Upper lobe of left lung (tissue), 6 donors: ENCODE measurements at regions not wholly inside any gene's neighbourhood (a gene's known extent, or its start where the extent isn't known, plus 50 kb on each side); places are given as distances from the start of the nearest gene placed in this dataset.
"Not testable (repeated sequence)": the region's sequence is repeated elsewhere in the genome, so short reads cannot be mapped to it uniquely, and the experiment has no call there.

Experiments
- ATAC-seq, 2 donors: fragments of 200-7000 bp; cut with Tn5 transposase; one replicate each; pipeline ENCODE4 v1.9.1; 2022; ENCODE audit warnings: mild to moderate bottlenecking in 2 of 2, moderate library complexity in 2 of 2; ENCODE audit not compliant: low FRiP score in 2 of 2
- DNase-seq, 2 donors: peaks; one replicate each; pipeline ENCODE4 v3.0.0-alpha.2; 2019 to 2020
- H3K27ac ChIP-seq, 4 donors: fragments of 200-600 bp; sonication (generic); one replicate each; pipeline ENCODE4 v1.5.1; 2016 to 2019
- H3K27me3 ChIP-seq, 4 donors: fragments of 200-600 bp; sonication (generic); one replicate each; pipeline ENCODE4 v1.5.1; 2017 to 2019
- H3K36me3 ChIP-seq, 4 donors: fragments of 200-600 bp; sonication (generic); one replicate each; pipeline ENCODE4 v1.5.1; 2016 to 2019
- H3K4me1 ChIP-seq, 4 donors: fragments of 200-600 bp; sonication (generic); one replicate each; pipeline ENCODE4 v1.5.1; 2018 to 2019
- H3K4me3 ChIP-seq, 4 donors: fragments of 200-600 bp; sonication (generic); one replicate each; pipeline ENCODE4 v1.5.1; 2017 to 2019; ENCODE audit warnings: mild to moderate bottlenecking in 2 of 4, moderate library complexity in 1 of 4
- H3K9me3 ChIP-seq, 4 donors: fragments of 200-600 bp; sonication (generic); one replicate each; pipeline ENCODE4 v1.5.1; 2018 to 2019
- EP300 ChIP-seq, 4 donors: sonication (generic); formaldehyde crosslinking; IDR thresholded peaks; one replicate each; pipeline ENCODE4 v1.5.1; 2017; ENCODE audit warnings: antibody characterized with exemption in 4 of 4, control low read depth in 2 of 4
- POLR2A ChIP-seq, 4 donors: fragments of 450-650 bp; IDR thresholded peaks; one replicate each; pipeline ENCODE4 v1.5.1; 2016 to 2017; ENCODE audit warnings: antibody characterized with exemption in 4 of 4, mild to moderate bottlenecking in 2 of 4
- POLR2AphosphoS5 ChIP-seq, 2 donors: sonication (generic); formaldehyde crosslinking; IDR thresholded peaks; one replicate each; pipeline ENCODE4 v1.5.1; 2017; ENCODE audit warnings: antibody characterized with exemption in 2 of 2
- WGBS, 2 donors: methylation state at CpG; one replicate each; pipeline ENCODE4 v1.1.5; 2017 to 2018; 5-methylcytosine and 5-hydroxymethylcytosine counted together
- TF ChIP-seq, protein P1 (sequence below), 6 experiments: fragments of 450-650 bp in 4 of 6; fragments of 200-600 bp in 2 of 6; sonication (generic) in 2 of 6; IDR thresholded peaks; one replicate each; pipeline ENCODE4 v1.5.1; 2016 to 2019; ENCODE audit warnings: antibody characterized with exemption in 6 of 6
- donor health status: DM: no; HTN: no; CAD: no; lungs with moderate emphysema.
- donor health status: DM: no; HTN: yes; CAD: no; lungs with severe emphysema.

DNA sequence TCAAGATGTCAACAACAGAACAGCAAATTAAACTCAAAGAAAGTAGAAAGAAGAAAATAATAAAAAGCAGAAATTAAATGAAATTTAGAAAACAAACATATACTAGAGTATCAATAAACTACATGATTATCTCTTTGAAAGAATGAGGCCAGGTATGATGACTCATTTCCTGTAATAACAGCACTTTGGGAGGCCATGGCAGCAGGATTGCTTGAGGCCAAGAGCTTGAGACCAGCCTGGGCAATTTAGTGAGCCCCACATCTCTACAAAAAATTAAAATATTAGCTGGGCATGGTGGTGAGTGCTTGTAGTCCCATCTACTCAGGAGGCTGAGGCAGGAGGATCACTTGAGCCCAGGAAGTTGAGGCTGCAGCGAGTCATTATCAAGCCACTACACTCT is 232.5 kb downstream of the RAB11FIP4 start:
- TF ChIP-seq EP300 (IDR thresholded peaks at IDR 0.05) (no peak), POLR2A (IDR thresholded peaks at IDR 0.05) (no peak), POLR2AphosphoS5 (IDR thresholded peaks at IDR 0.05) (no peak)
- TF ChIP-seq, protein P1, sequence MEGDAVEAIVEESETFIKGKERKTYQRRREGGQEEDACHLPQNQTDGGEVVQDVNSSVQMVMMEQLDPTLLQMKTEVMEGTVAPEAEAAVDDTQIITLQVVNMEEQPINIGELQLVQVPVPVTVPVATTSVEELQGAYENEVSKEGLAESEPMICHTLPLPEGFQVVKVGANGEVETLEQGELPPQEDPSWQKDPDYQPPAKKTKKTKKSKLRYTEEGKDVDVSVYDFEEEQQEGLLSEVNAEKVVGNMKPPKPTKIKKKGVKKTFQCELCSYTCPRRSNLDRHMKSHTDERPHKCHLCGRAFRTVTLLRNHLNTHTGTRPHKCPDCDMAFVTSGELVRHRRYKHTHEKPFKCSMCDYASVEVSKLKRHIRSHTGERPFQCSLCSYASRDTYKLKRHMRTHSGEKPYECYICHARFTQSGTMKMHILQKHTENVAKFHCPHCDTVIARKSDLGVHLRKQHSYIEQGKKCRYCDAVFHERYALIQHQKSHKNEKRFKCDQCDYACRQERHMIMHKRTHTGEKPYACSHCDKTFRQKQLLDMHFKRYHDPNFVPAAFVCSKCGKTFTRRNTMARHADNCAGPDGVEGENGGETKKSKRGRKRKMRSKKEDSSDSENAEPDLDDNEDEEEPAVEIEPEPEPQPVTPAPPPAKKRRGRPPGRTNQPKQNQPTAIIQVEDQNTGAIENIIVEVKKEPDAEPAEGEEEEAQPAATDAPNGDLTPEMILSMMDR (IDR thresholded peaks at IDR 0.05), result no peak
- DNase-seq, result no peak

DNA sequence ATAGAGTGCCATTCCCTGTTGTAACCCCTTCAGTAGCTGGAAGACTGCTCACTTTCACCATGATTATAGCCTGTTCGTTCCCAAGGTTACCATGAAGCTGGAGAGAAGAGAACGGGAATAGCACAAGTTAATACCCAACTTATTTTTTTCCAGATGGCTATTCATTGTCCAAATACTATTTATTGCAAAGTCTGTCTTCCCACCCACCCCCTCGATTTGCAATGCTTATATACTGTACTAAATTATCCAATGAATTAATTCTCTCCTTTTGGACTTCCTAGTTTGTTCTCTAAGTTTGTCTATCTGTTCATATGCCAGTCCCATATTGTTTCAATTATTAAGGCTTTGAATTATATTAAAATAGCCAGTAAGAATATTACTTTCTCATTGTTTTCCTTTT is 231.0 kb downstream of the RAB11FIP4 start:
- Histone ChIP-seq H3K4me1 (no peaks in the 10 kb centered on the region), H3K4me3 (no peak overlapping the region), H3K27ac (no peak overlapping the region), H3K9me3 (peaks cover 0 to 19% (median 11%) of the 10 kb centered on the region in 4 donors), H3K36me3 (no peaks in the 10 kb centered on the region), H3K27me3 (no peaks in the 10 kb centered on the region)
- DNase-seq (no peak), ATAC-seq (no peak)
- 80 to 81% methylated on average over 3 of the region's 3 CpGs for WGBS, 2 donors
- TF ChIP-seq, protein P1 (IDR thresholded peaks at IDR 0.05), result no peak
- TF ChIP-seq EP300 (IDR thresholded peaks at IDR 0.05) (no peak), POLR2AphosphoS5 (IDR thresholded peaks at IDR 0.05) (no peak), POLR2A (IDR thresholded peaks at IDR 0.05) (no peak)

More for the DNA sequence above, 232.5 kb downstream of the RAB11FIP4 start:
- WGBS, 2 donors, result 90 to 92% methylated on average over 1 of the region's 1 CpG
- Histone ChIP-seq H3K27me3 (no peaks in the 10 kb centered on the region), H3K4me3 (no peak overlapping the region), H3K27ac (no peak overlapping the region), H3K36me3 (no peaks in the 10 kb centered on the region), H3K4me1 (no peaks in the 10 kb centered on the region), H3K9me3 (peaks cover 0 to 19% (median 11%) of the 10 kb centered on the region in 4 donors)
- ATAC-seq, result no peak

DNA sequence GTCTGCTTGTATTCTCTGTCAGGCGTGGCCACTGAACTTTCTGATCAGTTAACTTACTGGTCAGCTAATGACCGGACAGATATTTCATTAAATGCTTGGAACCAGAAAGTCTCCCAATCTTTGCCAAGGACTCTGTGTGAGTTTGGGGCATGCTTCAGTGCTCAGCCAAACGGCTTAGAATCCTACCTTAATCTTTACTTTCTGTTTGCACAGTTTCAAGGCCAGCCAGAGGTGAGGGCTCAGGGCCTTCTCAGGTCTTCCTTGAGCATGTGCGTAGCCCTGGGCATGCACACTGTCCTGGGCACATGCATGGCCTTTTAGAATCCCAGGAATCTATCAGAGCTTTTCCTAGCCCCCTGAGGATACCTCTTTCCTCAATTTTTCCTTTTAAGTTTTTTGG is 230.1 kb downstream of the RAB11FIP4 start:
- H3K27me3 ChIP-seq, result no peaks in the 10 kb centered on the region
- peaks cover 0 to 19% (median 11%) of the 10 kb centered on the region in 4 donors for H3K9me3 ChIP-seq
- H3K4me3 ChIP-seq, result no peak overlapping the region
- 83 to 86% methylated on average over 4 of the region's 4 CpGs for WGBS, 2 donors
- no peaks in the 10 kb centered on the region for H3K36me3 ChIP-seq
- no peak for DNase-seq
- H3K27ac ChIP-seq, result no peak overlapping the region
- H3K4me1 ChIP-seq, result no peaks in the 10 kb centered on the region
- no peak for TF ChIP-seq POLR2A (IDR thresholded peaks at IDR 0.05)
- TF ChIP-seq POLR2AphosphoS5 (IDR thresholded peaks at IDR 0.05), result no peak
- no peak for TF ChIP-seq EP300 (IDR thresholded peaks at IDR 0.05)
- TF ChIP-seq, protein P1 (IDR thresholded peaks at IDR 0.05), result no peak
- no peak for ATAC-seq

DNA sequence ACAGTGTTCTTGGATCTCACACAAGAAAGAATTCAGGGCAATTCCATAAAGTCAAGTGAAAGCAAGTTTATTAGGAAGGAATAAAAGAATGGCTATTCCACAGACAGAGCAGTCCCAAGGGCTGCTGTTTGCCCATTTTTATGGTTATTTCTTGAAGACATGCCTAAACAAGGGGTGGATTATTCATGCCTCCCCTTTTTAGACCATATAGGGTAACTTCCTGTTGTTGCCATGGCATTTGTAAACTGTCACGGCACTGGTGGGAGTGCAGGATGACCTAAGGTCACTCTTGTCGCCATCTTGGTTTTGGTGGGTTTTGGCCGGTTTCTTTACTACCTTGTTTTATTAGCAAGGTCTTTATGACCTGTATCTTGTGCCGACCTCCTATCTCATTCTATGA is 219.6 kb downstream of the RAB11FIP4 start:
- H3K27me3 ChIP-seq, H3K4me1 ChIP-seq, H3K27ac ChIP-seq, DNase-seq, H3K4me3 ChIP-seq, ATAC-seq, H3K36me3 ChIP-seq, H3K9me3 ChIP-seq: not testable (repeated sequence)
- 84 to 86% methylated on average over 4 of the region's 4 CpGs for WGBS, 2 donors

DNA sequence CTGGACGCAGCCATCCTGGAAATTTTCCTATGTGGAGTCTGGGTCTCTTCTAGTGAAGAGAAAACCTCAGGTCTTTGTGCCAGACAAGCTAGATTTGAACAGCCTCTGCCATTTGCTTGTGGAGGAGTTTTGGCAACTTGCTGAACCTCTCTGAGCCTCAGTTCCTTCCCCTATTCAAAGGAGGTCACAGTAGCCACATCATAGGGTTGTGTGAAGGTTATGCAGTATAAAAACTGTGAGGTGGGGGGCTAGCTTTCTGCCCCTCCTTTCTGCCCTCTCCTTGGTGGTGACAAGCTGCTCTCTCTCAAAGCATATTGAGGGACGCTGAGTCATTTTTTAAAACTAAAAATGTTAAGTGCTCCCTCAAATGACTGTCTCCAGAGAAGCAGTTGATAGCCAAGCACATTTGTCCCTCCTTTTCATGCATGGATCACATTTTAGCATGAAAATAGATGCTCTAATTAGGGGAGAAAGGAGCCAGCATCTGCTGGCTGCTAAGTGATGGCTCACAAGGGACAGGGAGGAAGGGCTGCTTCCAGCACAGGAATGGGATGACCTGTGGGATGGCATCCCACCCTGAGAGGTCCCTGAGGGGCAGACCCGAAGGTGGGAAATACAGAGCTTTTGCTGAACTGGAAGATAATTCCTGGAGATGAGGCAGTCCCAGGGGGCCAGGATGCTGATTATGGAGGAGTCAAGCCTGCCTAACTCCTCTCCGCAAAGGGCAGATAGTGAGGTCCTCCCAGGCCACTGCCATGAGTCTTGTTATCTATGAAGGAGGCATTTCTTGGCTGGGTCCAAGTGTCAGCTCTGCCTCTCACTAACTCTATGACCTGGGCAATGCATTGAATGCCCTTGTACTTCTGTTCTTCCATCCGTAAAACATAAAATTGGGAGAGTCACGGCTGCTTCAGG is 218.8 kb downstream of the RAB11FIP4 start:
- 69 to 79% methylated on average over 6 of the region's 6 CpGs for WGBS, 2 donors
- Histone ChIP-seq H3K4me1 (no peaks in the 10 kb centered on the region), H3K27me3 (no peaks in the 10 kb centered on the region), H3K9me3 (no peaks in the 10 kb centered on the region), H3K36me3 (no peaks in the 10 kb centered on the region), H3K4me3 (no peak overlapping the region), H3K27ac (no peak overlapping the region)
- ATAC-seq (no peak), DNase-seq (no peak)
- TF ChIP-seq POLR2AphosphoS5 (IDR thresholded peaks at IDR 0.05) (no peak), POLR2A (IDR thresholded peaks at IDR 0.05) (no peak), EP300 (IDR thresholded peaks at IDR 0.05) (no peak)
- TF ChIP-seq, protein P1 (IDR thresholded peaks at IDR 0.05), result no peak
